HEK293 (cell line): ENCODE measurements at regions not wholly inside any gene's neighbourhood (a gene's known extent, or its start where the extent isn't known, plus 50 kb on each side); places are given as distances from the start of the nearest gene placed in this dataset.

ENCODE experiments used
- CTCF ChIA-PET: fragments of 350-600 bp; formaldehyde crosslinking; extraction: SDS; loops from one replicate; lab custom pipeline; 2021; ENCODE audit warnings: antibody characterized with exemption; lab: Yijun Ruan, JAX
- POLR2A ChIA-PET: fragments of 300-600 bp; formaldehyde crosslinking; extraction: SDS; loops from one replicate; lab custom pipeline; 2020; ENCODE audit warnings: antibody characterized with exemption, inconsistent platforms; lab: Yijun Ruan, JAX
- H3K27ac ChIP-seq: fragments of 200-500 bp; sonication (Bioruptor generic); 2 replicates; pipeline ENCODE4 v1.5.1; 2014; ENCODE audit warnings: low read depth, low read length, control low read depth, inconsistent platforms; ENCODE audit errors: extremely low read depth
- H3K36me3 ChIP-seq, 2 experiments: fragments of 200-500 bp in 1 of 2; sonication (Bioruptor generic) in 1 of 2; 1 replicate in 1 of 2; 2 replicates in 1 of 2; pipeline ENCODE4 v1.5.1; 2014 to 2017; ENCODE audit warnings: inconsistent platforms in 2 of 2, low read length in 2 of 2; ENCODE audit not compliant: control insufficient read depth in 2 of 2, insufficient read depth in 1 of 2
- H3K4me1 ChIP-seq: fragments of 200-500 bp; sonication (Bioruptor generic); 2 replicates; pipeline ENCODE4 v1.5.1; 2014; ENCODE audit warnings: mild to moderate bottlenecking, low read length, inconsistent platforms; ENCODE audit not compliant: control insufficient read depth, insufficient read depth
- H3K4me3 ChIP-seq: 2 replicates; pipeline ENCODE4 v1.5.1; 2011; ENCODE audit warnings: low read depth, mild to moderate bottlenecking, control low read depth, low read length, moderate library complexity
- H3K9me3 ChIP-seq: fragments of 200-500 bp; sonication (Bioruptor generic); 2 replicates; pipeline ENCODE4 v1.5.1; 2014; ENCODE audit warnings: low read depth, low read length, inconsistent platforms; ENCODE audit not compliant: control insufficient read depth, insufficient read depth
- FEZF1 ChIP-seq: fragments of 450-650 bp; formaldehyde crosslinking; IDR thresholded peaks from 2 replicates; pipeline ENCODE4 v1.5.1; 2016; ENCODE audit warnings: missing biosample characterization, missing genetic modification characterization
- OSR2 ChIP-seq: fragments of 450-650 bp; formaldehyde crosslinking; IDR thresholded peaks from 2 replicates; pipeline ENCODE4 v1.5.1; 2016; ENCODE audit warnings: missing biosample characterization, missing genetic modification characterization
- PRDM10 ChIP-seq: fragments of 450-650 bp; formaldehyde crosslinking; IDR thresholded peaks from 2 replicates; pipeline ENCODE4 v1.5.1; 2016; ENCODE audit warnings: missing biosample characterization, missing genetic modification characterization
- PRDM6 ChIP-seq: fragments of 450-650 bp; formaldehyde crosslinking; IDR thresholded peaks from 2 replicates; pipeline ENCODE4 v1.5.1; 2017; ENCODE audit warnings: missing biosample characterization, missing genetic modification characterization
- RBAK ChIP-seq: fragments of 450-650 bp; formaldehyde crosslinking; IDR thresholded peaks from 2 replicates; pipeline ENCODE4 v1.5.1; 2016; ENCODE audit warnings: missing biosample characterization, missing genetic modification characterization
- YY1 ChIP-seq: fragments of 450-650 bp; formaldehyde crosslinking; IDR thresholded peaks from 2 replicates; pipeline ENCODE4 v1.5.1; 2018; ENCODE audit warnings: missing biosample characterization, missing genetic modification characterization
- ZFP37 ChIP-seq: fragments of 450-650 bp; formaldehyde crosslinking; IDR thresholded peaks from 2 replicates; pipeline ENCODE4 v1.5.1; 2016; ENCODE audit warnings: missing biosample characterization, missing genetic modification characterization
- ZNF19 ChIP-seq: fragments of 450-650 bp; formaldehyde crosslinking; IDR thresholded peaks from 2 replicates; pipeline ENCODE4; 2016; ENCODE audit warnings: missing biosample characterization, missing genetic modification characterization, low read depth
- ZNF223 ChIP-seq: fragments of 450-650 bp; formaldehyde crosslinking; IDR thresholded peaks from 2 replicates; pipeline ENCODE4 v1.5.1; 2016; ENCODE audit warnings: missing biosample characterization, missing genetic modification characterization
- ZNF239 ChIP-seq: fragments of 450-650 bp; formaldehyde crosslinking; IDR thresholded peaks from 2 replicates; pipeline ENCODE4 v1.5.1; 2016; ENCODE audit warnings: missing biosample characterization, missing genetic modification characterization
- ZNF302 ChIP-seq: fragments of 450-650 bp; formaldehyde crosslinking; IDR thresholded peaks from 2 replicates; pipeline ENCODE4 v1.5.1; 2016; ENCODE audit warnings: missing biosample characterization, missing genetic modification characterization, low read depth
- ZNF571 ChIP-seq: fragments of 450-650 bp; formaldehyde crosslinking; IDR thresholded peaks from 2 replicates; pipeline ENCODE4 v1.5.0; 2017; ENCODE audit warnings: missing biosample characterization, missing genetic modification characterization
- ZNF707 ChIP-seq: fragments of 450-650 bp; formaldehyde crosslinking; IDR thresholded peaks from 2 replicates; pipeline ENCODE4 v1.5.1; 2016; ENCODE audit warnings: missing biosample characterization, missing genetic modification characterization
- ZSCAN18 ChIP-seq: fragments of 450-650 bp; formaldehyde crosslinking; IDR thresholded peaks from 2 replicates; pipeline ENCODE4 v1.5.1; 2016; ENCODE audit warnings: missing biosample characterization, missing genetic modification characterization

GRCh38 chr13:38537051-38537450 is 149.8 kb upstream of the FREM2 start:
- Histone ChIP-seq H3K9me3 (no peaks in the 10 kb centered on the region), H3K27ac (no peak overlapping the region), H3K4me3 (no peak overlapping the region), H3K36me3 (no peaks in the 10 kb centered on the region), H3K4me1 (no peaks in the 10 kb centered on the region)
- CTCF ChIA-PET: no interaction called here
- POLR2A ChIA-PET: no interaction called here
- TF ChIP-seq ZNF239: no peak
- no peak for TF ChIP-seq ZNF19
- TF ChIP-seq RBAK (tag by site-specific recombination): no peak
- no peak for TF ChIP-seq PRDM10 (tag by site-specific recombination)
- no peak for TF ChIP-seq PRDM6 (tag by site-specific recombination)
- TF ChIP-seq FEZF1 (tag by site-specific recombination): no peak
- TF ChIP-seq, all 188 proteins: peak for 0

GRCh38 chr13:38538422-38538821 is 148.5 kb upstream of the FREM2 start:
- CTCF ChIA-PET: no interaction called here
- POLR2A ChIA-PET: no interaction called here
- Histone ChIP-seq H3K27ac (no peak overlapping the region), H3K36me3 (no peaks in the 10 kb centered on the region), H3K4me1 (no peaks in the 10 kb centered on the region), H3K4me3 (no peak overlapping the region)
- TF ChIP-seq ZFP37 (tag by site-specific recombination): no peak
- no peak for TF ChIP-seq YY1 (tag by site-specific recombination)
- no peak for TF ChIP-seq ZNF707
- TF ChIP-seq PRDM10 (tag by site-specific recombination): no peak
- TF ChIP-seq ZNF302 (tag by site-specific recombination): no peak
- TF ChIP-seq ZSCAN18: no peak
- no peak for TF ChIP-seq OSR2 (tag by site-specific recombination)
- TF ChIP-seq ZNF223 (tag by site-specific recombination): no peak
- TF ChIP-seq ZNF571 (tag by site-specific recombination): no peak
- TF ChIP-seq, all 188 proteins: peak for 0
- no peaks in the 10 kb centered on the region for H3K9me3 ChIP-seq
